Suppressor macrophage treated with lipopolysaccharide for 1 hour (primary cell): ENCODE measurements at regions not wholly inside any gene's neighbourhood (a gene's known extent, or its start where the extent isn't known, plus 50 kb on each side); places are given as distances from the start of the nearest gene placed in this dataset.
A peak's percentile ranks its signal among the peaks of the same experiment; 100 is the strongest.
"Not testable (repeated sequence)": the region's sequence is repeated elsewhere in the genome, so short reads cannot be mapped to it uniquely, and the experiment has no call there.

Experiments
- DNase-seq, 3 donors: peaks; one replicate each; pipeline ENCODE4 v3.0.0-alpha.2; 2020 to 2022

- DNase-seq: no peak
Observed at GRCh38 chr20:12130781-12131180, 213.1 kb downstream of the BTBD3 start.

GRCh38 chr20:12133553-12133952 is 215.9 kb downstream of the BTBD3 start:
- DNase-seq: no peak

- not testable (repeated sequence) for DNase-seq
Observed at GRCh38 chr20:12145951-12146350, 228.3 kb downstream of the BTBD3 start.

GRCh38 chr20:12152996-12153395 is 235.3 kb downstream of the BTBD3 start:
- no peak for DNase-seq

- no peak for DNase-seq
Observed at GRCh38 chr20:12153628-12154027, 235.9 kb downstream of the BTBD3 start.

- no peak for DNase-seq
Observed at GRCh38 chr20:12156252-12156651, 238.6 kb downstream of the BTBD3 start.

- no peak for DNase-seq
Observed at GRCh38 chr20:12159261-12159660, 241.6 kb downstream of the BTBD3 start.

GRCh38 chr20:12161734-12162133 is 244.0 kb downstream of the BTBD3 start:
- no peak for DNase-seq

- DNase-seq: peak; percentile 65 to 89 (median 72)
Observed at GRCh38 chr20:12166053-12166717, 248.5 kb downstream of the BTBD3 start.

GRCh38 chr20:12170406-12170805 is 252.7 kb downstream of the BTBD3 start:
- no peak for DNase-seq

GRCh38 chr20:12171923-12172524 is 254.3 kb downstream of the BTBD3 start:
- DNase-seq: no peak

GRCh38 chr20:12173347-12174012 is 255.8 kb downstream of the BTBD3 start:
- no peak for DNase-seq

GRCh38 chr20:12175538-12175937 is 257.8 kb downstream of the BTBD3 start:
- DNase-seq: no peak

- peak; percentile 34 to 52 (median 44) for DNase-seq
Observed at GRCh38 chr20:12177657-12178293, 260.1 kb downstream of the BTBD3 start.

- DNase-seq: no peak
Observed at GRCh38 chr20:12179692-12180091, 262.0 kb downstream of the BTBD3 start.

GRCh38 chr20:12180107-12180661 is 262.5 kb downstream of the BTBD3 start:
- DNase-seq: no peak

- DNase-seq: no peak
Observed at GRCh38 chr20:12198281-12198680, 280.6 kb downstream of the BTBD3 start.

- DNase-seq: no peak
Observed at GRCh38 chr20:12199703-12200102, 282.0 kb downstream of the BTBD3 start.

- peak in 1 of 3 donors; percentile 16 for DNase-seq
Observed at GRCh38 chr20:12201289-12201991, 283.7 kb downstream of the BTBD3 start.

GRCh38 chr20:12203399-12203798 is 285.7 kb downstream of the BTBD3 start:
- DNase-seq: no peak

- peak; percentile 38 to 63 (median 52) for DNase-seq
Observed at GRCh38 chr20:12203981-12204380, 286.3 kb downstream of the BTBD3 start.

- peak; percentile 57 to 68 (median 61) for DNase-seq
Observed at GRCh38 chr20:12207875-12208274, 290.2 kb downstream of the BTBD3 start.

- no peak for DNase-seq
Observed at GRCh38 chr20:12210591-12210990, 292.9 kb downstream of the BTBD3 start.
